ENCODE measurements at regions not wholly inside any gene's neighbourhood (a gene's known extent, or its start where the extent isn't known, plus 50 kb on each side); places are given as distances from the start of the nearest gene placed in this dataset.

DNA sequence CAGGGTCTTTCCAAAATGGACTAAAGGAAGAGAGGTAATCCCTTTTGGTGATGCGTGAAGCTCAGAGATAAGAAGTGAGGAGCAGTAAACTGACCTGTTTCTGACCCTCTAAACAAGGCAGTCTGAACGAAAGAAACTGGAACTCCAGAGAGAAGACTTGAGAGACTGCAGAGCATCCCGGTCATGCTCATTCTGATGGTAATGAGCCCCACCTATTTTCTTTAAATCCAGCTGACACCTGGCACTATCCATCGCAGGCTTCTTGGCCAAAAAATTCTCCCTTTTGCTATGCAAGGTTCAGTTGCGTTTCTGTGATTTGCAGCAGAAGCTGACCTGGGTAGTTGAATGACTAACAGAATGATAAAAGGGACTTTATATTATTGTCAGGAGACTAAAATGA lies 105.9 kb upstream of the KCNK2 start:
- ChIA-PET CTCF (no interaction called here), POLR2A (no interaction called here)

DNA sequence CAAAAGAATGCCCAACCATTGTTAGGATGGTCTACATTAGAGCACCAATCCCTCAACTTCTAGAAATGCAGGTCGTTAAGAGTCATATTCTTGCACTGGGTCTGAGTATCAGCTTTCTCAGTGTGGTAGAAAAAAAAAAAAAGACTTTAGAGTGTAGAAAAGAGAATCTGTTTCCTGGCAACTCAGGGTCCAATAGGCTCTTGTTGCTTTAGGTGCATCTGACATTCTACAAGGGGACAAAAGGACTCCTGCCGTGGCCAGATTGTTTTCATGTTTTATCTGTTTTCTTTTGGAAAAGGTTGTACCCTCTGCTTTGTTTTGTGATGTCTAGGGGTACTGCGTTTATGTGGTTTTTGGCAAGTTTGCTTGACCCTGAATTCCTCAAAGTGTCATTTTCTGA lies 105.4 kb upstream of the KCNK2 start:
- ChIA-PET CTCF (no interaction called here), POLR2A (no interaction called here)

DNA sequence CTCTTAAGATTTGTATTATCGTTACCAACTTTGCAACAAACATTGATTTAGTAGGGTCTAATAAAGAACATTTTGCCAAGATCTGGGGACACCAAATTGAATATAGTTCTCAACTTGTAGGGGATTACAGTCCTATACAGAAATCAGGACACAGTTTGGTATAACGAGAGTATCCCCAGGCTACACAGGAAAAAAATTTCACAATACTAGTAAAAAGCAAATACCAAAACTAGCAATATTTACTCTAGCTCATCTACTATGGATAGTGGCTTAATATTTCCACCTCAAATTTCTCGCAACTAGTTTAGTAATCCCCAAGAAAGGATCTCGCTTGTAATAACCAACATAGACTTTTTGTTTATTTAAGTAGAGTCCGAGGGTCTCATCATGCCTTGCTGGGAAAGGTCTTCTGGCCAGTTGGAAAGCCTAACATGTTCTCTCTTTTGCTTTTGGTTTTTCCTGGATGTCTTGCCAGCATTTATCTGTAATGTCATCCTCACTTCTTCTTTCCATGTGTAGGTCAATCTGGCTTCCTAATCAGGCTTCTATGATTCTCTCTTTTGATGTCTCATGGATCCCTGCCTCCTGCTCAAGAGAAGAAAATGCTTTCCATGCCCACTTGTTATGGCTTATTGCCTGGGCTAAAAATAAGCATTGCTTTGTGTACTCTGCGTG lies 104.7 kb upstream of the KCNK2 start:
- POLR2A ChIA-PET = no interaction called here
- CTCF ChIA-PET = no interaction called here

DNA sequence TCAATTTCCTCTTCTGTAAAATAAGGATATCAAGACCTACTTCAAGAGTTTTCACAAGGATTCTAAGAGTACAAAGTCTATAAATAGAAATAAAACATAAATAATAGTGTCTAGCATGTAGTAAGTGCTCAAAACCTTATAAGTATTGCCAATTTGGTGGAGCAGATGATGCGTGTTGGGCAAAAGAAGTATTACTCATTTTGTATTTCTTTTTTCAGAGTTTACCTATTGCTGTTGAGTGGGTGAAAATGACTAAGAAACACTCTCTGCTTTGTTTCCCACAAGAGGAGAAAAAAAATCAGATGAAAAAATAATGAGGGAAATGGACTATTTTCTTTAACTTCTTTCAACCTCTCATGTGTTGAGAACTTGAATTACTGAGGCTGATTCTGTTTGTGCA lies 103.3 kb upstream of the KCNK2 start:
- ChIA-PET CTCF (no interaction called here), POLR2A (no interaction called here)

DNA sequence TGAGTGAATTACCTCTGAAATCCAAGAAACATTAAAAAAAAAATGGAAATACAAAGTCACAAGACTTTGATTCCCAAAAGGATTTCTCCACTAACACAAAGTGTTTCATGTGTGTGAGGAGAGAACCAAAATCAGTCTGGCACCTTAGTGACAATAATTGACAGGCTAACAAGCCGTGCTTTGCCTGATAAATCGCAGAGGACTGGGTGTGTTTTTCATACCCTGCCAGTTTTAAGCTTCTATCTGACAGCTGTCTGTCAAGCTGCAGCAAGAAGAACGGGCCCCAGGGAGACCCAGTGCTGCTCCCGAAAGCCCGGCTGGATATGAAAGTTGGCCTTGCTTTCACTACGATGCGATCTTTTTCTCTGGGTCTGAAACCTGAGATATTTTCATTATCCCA lies 101.6 kb upstream of the KCNK2 start:
- ChIA-PET CTCF (no interaction called here), POLR2A (no interaction called here)

DNA sequence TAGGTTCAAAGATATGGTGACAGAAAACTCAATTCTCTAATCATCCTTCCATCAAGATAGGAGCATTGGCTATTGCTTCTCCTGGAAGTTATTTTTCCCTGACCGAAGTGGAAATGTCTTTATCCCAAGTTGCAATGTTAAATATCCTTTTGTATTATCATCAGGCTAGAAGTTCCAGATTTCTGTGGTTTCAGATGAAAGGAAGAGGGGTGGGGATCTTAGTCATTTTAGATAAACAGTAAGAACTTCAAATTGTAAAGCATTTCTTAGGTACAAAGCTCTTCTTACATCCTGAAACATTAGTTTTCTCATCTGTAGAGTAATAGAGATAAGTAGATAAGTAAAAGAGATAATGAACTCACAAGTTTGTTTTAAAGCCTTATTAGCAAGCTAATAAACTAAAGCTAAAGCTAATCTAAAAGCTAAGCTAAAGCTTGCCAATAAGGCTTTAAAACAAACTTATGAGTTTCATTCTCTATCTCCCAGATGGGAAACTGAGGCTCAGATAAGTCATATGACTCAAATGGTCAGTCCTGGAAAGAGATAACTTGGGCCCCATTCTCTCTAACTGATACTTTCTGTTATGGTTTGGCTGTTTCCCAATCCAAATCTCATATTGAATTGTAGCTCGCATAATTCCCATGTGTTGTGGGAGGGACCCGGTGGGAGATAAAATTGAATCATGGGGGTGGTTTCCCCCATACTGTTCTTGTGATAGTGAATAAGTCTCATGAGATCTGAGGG lies 99.2 kb upstream of the KCNK2 start:
- POLR2A ChIA-PET = no interaction called here
- CTCF ChIA-PET = no interaction called here

DNA sequence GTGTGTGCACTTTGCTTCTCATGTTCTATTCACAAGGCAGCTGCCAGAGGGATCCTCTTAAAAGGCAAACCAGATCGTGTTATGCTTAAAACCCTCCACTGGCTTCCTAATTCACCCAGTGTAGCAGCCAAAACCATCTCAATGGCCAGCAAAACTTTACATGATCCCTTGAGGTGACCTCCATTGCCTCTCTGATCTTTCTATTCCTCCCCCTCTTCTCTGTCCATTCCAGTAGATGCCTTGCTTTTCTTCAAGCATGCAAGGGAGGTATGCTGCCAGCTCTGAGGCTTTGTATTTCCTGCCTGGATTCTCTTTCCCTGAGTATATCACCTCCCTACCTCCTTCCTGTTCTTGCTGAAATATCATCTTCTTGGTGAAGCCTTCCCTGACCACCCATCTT lies 93.2 kb upstream of the KCNK2 start:
- POLR2A ChIA-PET = no interaction called here
- CTCF ChIA-PET = no interaction called here

DNA sequence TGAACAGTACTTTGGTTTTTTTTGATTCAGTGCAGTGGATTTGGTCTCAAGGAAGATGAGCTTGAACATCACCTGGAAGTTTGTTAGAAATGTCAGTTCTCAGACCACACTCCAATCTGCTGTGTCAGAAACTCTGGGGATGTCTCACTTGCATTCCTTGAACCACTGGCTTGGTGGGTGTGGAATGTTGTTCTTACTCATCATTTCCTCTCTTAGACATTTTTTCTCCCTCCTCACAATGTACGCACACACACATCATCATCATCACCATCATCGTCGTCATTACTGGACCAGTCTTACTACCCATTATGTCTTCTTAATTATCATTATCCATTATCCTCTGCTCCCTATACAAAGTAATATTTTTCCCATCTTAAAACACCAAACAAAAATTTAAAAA lies 91.9 kb upstream of the KCNK2 start:
- POLR2A ChIA-PET = no interaction called here
- CTCF ChIA-PET = no interaction called here

DNA sequence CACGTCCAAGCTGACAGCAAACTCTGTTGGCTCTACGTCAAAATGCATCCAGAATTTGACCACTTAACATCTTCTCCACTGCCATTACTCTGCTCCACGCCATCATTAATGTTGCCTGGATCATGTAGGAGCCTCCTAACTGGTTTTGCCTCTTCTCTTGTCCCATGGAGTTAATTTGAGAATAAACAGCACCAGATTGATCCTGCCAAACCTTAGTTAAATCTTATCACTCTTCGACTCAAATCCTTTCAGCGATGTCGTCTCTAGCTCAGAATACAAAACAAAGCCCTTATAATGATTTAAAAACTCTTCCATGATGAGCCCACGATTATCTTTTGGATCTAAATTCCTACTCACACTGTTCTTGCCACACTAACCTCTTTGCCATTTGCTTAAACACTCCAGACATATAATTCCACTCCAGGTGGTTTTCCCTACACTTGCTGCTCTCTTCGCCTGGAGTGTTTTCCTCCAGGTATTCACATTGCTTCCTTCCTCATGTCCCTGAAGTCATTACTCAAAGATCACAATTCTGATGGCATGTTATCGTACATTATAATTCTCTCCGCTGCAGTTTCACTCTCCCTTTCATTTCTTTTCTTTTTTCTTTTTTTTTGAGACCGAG lies 90.7 kb upstream of the KCNK2 start:
- ChIA-PET POLR2A (no interaction called here), CTCF (no interaction called here)

DNA sequence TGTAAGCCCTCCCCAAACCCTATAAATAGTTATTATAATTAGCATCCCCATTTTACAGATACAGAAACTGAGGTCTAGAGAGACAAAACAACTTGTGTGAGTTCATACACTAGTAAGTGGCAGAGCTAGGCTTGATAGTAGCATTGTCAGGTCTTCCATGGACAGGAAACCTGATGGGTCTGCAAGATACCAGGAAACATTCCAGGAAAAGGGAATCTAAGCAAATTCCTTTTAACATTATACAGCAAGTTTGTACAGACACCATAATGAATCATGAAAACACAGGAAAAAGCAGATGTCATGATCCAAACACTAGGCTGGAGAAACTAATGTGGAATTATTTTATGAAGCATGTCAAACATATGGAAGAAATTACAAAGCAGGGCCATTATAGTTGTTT lies 89.1 kb upstream of the KCNK2 start:
- POLR2A ChIA-PET = no interaction called here
- CTCF ChIA-PET = no interaction called here

DNA sequence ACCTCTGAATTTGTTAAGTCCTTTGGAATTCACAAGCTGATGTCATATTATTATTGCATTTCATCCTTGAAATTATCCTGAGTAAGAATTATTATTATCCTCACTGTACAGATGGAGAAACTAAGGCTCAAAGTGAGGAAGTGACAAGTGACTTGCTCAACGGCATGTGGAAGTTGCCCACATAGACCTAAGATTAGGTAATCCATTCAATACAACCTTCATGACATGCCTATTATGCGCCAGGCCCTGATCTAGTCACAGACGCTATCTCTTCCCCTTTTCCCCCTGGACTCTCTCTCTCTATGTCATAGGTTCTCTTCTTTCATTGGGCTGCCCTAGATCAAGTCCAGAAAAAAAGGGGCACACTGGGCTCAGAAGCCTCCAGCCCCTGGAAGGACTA lies 84.9 kb upstream of the KCNK2 start:
- CTCF ChIA-PET = no interaction called here
- POLR2A ChIA-PET = no interaction called here

DNA sequence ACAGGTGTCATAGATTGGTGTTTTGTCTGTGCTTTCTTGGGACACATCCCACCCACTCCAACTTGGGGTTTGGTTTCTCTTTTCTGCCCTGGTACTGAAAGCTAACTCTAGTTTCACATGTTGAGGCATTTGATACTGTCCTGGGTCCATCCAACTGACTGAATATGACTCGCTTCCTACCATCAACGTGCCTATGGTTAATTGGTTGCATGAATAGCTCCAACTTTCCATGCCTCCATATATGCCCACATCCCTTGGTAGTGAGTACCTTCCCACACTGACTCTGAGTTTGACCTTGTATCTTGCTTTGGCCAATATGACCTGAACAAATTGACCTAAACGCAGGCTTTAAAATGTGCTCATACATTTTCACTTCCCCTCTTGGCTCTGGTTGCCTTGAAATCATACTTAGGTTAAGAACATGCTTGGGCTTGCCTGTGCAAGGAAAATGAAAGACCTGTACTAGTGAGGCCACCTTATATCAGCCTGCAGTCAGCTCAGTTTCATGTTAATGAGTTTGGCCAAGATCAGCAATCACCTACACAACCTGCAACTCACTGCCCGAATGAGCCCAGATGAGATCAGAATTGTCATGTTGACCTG lies 81.0 kb upstream of the KCNK2 start:
- CTCF ChIA-PET = no interaction called here
- POLR2A ChIA-PET = no interaction called here

DNA sequence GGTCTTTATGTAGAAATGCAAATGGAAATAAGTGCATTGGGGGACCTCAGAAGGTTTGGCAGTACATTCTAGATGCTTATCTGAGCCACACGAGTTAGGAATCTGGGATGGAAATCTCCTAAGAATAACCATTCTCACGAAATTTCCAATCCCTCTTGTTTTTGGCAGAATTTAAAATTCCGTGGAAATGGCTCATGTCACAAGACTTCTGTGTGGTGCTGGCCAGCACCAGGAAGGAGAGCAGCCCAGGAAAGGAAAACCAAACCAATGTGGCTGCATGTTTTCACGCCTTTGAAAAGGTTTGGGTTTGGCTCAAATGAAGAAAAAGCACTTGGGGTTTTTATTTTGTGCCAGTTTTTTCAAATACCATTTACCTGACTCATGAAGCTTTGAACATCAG lies 80.1 kb upstream of the KCNK2 start:
- CTCF ChIA-PET = no interaction called here
- POLR2A ChIA-PET = no interaction called here

DNA sequence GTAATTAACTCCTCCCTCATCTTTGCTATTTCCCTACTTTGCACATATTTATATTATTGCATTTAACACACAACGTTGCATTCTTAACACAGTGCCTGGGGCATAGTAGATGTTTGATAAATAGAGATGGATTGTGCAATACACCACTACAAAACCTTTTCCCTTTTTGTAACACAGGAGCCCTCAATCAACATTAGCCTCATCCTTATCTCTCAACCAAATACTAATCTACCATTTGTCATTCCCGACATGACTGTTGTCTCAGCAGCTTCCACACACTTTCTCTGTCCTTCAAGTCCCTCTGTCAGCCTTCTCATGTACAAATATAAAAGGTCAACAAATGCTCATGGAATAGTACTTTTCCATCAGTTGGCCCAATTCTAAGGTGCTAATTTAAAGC lies 78.9 kb upstream of the KCNK2 start:
- ChIA-PET POLR2A (no interaction called here), CTCF (no interaction called here)

DNA sequence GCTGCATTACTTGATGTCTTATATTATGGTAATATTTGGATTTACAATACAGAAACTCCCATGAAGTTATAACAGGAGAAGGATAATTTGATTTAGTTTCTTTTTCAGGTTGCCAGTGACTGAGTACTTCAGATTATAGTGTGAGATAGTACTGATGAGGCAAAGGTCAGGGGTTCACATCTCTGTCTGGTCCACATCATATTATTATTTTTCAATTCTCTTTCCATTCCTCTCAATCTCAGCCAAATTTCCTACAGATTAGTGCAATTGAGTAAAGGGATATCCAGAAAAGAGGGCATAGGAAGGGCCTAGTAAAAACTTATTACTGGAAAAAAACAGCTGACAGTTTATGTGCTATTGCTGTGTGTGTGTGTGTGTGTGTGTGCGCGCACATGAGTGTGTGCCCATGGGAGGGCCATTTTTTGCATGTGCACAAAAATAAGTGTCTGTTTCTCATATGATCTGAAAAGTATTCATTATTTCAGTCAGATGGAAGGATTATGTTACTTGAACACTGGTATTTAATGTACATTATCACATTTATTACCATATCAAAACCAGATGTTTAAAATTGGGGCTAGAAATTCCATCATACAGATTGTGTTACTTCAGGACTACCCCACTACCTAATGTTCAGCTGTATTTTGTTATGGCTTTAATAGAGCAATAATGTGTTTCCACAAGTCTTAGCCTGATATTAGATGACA lies 78.3 kb upstream of the KCNK2 start:
- POLR2A ChIA-PET = no interaction called here
- CTCF ChIA-PET = no interaction called here

DNA sequence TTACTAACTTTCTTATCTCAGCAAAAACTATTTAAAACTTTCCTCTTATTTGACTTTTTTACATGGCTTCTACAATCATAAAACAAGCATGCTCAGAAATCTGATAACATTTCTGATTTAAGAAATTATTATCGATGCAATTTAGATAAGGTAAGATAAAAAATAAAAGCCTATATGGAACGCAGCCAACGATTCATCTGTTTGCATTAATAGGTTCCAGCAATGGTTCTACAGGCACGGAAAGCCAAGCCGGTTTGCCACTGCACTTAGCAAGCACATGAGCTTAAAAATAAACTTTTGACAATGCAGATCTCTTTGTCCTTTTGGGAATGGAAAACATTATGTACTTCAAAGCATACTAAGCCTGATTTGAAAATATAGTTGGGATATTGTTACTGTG lies 77.5 kb upstream of the KCNK2 start:
- CTCF ChIA-PET = no interaction called here
- POLR2A ChIA-PET = no interaction called here

DNA sequence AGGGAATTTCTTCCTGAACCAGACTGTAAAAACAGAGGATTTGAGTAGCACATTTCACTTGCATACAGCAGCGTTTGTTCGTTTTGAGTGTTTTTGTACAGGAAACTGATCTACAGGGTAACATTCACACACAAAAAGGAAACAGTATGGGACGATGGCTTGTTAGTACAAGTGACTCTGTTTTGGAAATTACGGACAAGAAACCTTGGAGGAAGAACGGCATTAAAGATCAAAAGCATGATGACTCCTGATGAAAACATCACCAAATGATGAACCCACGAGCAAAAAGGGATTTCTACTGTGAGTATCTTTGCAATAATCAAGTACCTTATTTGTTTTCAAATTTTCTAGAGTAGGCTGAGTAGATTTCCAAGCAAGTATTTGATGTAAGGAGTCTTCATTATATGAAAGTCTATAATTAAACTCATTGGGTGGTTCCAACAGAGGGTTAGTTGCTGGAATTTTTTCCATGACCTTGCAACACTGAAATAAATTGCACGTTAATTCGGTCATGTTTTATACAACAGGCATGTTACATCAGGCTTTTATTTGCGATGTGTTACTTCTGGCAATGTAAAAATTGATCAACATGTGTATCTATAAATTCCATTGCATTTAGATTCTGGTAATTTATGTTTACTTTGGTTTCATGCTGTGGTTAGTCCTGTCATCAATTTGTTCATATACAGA lies 76.7 kb upstream of the KCNK2 start:
- ChIA-PET POLR2A (no interaction called here), CTCF (no interaction called here)

DNA sequence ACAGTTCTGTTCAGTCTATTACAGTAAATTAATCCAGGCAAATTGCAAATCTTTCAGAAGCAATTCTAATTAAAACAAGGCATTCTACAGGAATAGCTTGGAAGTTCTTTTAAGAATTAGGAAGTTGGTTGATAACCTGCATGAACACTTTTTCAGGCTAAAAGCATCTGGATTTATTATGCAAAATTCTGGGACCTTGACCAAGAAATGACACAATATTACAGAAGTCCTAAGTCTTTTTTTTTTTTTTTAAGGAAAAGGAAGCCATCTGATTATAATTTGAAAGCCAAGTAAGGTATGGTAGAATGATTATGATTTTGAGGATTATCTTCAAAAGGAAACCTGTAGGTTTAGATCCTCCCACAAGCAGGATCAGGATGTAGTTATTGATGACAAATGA lies 74.7 kb upstream of the KCNK2 start:
- ChIA-PET CTCF (no interaction called here), POLR2A (no interaction called here)

DNA sequence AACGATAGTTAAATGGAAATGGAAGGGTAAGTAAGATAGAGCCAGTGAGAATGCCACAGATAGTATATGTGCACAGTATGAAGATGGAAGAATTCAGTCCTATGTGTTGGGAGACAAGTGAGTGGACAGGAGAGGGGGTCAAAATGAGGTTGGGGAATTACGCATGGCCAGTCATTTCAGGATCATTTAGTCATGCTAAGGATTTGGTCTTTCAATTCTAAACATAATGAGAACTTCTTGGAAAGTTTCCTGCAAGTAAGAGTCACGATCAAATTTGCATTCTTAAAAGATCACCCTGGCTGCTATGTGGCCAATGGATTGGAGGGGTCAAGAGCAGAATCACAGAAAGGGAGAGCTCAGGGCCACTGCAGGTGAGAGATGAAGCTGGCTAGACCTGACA lies 64.0 kb upstream of the KCNK2 start:
- CTCF ChIA-PET = no interaction called here
- POLR2A ChIA-PET = no interaction called here

DNA sequence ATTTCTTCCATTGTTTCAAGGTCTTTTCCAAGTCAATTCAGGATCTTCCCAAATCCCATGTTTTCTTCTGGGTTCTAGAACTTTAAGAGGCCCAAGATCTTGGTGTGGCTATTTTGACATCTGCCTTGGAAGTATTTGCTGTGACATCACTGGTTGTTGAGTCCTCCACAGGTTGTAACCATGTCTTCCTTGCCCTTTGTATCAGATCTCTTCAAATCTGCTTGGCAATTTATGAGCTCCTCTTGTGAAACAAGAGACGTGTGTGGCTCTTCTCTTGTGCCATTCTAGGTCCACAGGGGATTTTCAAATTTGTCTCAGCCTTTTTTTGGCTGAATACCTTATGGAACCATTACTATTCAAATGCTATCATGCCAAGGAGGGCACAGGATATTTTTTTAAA lies 60.3 kb upstream of the KCNK2 start:
- ChIA-PET POLR2A (no interaction called here), CTCF (no interaction called here)

DNA sequence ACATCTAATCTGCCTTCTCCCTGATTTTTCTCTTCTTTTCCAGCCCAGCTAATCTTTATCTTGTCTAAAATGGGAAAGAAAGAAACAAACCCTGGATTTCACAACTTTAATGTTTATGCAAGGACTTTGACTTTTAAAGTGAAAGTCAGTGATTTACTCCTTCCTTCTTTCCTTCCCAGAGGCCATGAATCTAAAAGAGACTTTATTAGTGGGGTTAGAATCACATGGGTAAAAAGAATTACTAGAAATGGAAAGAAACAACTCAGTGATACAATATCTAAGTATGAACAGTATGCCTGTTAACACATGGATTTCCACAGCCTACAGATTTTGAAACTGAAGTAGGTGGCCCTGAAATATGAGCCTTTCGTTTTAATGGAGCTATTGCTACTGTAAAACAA lies 59.8 kb upstream of the KCNK2 start:
- ChIA-PET POLR2A (no interaction called here), CTCF (no interaction called here)
